ENCODE measurements at regions not wholly inside any gene's neighbourhood (a gene's known extent, or its start where the extent isn't known, plus 50 kb on each side); places are given as distances from the start of the nearest gene placed in this dataset.

GRCh38 chr6:67896476-67896875 is 738.6 kb upstream of the ADGRB3 start:
- Histone ChIP-seq H3K4me2 (ENCODE audit: insufficient read depth, low read length, poor library complexity, severe bottlenecking) (no peak overlapping the region), H3K4ac (ENCODE audit: low read length) (no peak overlapping the region)

GRCh38 chr6:67889682-67889995 is 745.4 kb upstream of the ADGRB3 start:
- H3K4me1 ChIP-seq (ENCODE audit: control insufficient read depth in 2 of 2, insufficient read depth in 1 of 2, low read depth in 1 of 2, low read length in 2 of 2), result no peaks in the 10 kb centered on the region
- H2BK12ac ChIP-seq (ENCODE audit: low read length), result no peak overlapping the region
- no peak overlapping the region for H2AK5ac ChIP-seq (ENCODE audit: low read depth, low read length)
- WGBS, 2 donors (ENCODE audit: extremely low coverage in 2 of 2, insufficient read length in 2 of 2, insufficient replicate concordance in 1 of 2), result no CpG with 5 or more reads among the region's 2 CpGs
- no peak overlapping the region for H2BK120ac ChIP-seq (ENCODE audit: low read depth, low read length)
- H3K27ac ChIP-seq (replicated peaks; ENCODE audit: low read length), result no peak overlapping the region
- H3K79me1 ChIP-seq (ENCODE audit: low read depth, low read length), result no peaks in the 10 kb centered on the region
- no peaks in the 10 kb centered on the region for H3K9me3 ChIP-seq (replicated peaks in 1 of 2; ENCODE audit: control insufficient read depth in 2 of 2, insufficient read depth in 1 of 2, low read depth in 1 of 2, low read length in 2 of 2)
- H3K9ac ChIP-seq (ENCODE audit: low read depth, low read length, poor library complexity), result no peak overlapping the region
- H3K4me3 ChIP-seq (ENCODE audit: low read length in 2 of 2), result no peak overlapping the region
- H3K27me3 ChIP-seq (ENCODE audit: control insufficient read depth in 3 of 3, insufficient read depth in 3 of 3, low read depth in 1 of 3, low read length in 3 of 3), result no peaks in the 10 kb centered on the region
- H2BK5ac ChIP-seq (ENCODE audit: low read length), result no peak overlapping the region
- H3K14ac ChIP-seq (ENCODE audit: low read length), result no peak overlapping the region
- no peak for DNase-seq (ENCODE audit: low spot score)
- no peak overlapping the region for H2BK15ac ChIP-seq (ENCODE audit: low read length)
- H3K23ac ChIP-seq (ENCODE audit: low read depth, low read length, poor library complexity), result no peak overlapping the region
- H4K8ac ChIP-seq (ENCODE audit: low read depth, low read length), result no peak overlapping the region
- no peak overlapping the region for H3K4me2 ChIP-seq (ENCODE audit: insufficient read depth, low read length, poor library complexity, severe bottlenecking)
- H3K4ac ChIP-seq (ENCODE audit: low read length), result no peak overlapping the region
- no peak overlapping the region for H3K18ac ChIP-seq (ENCODE audit: low read length)
- no peak overlapping the region for H2AFZ ChIP-seq (ENCODE audit: low read length)
- no peak overlapping the region for H4K91ac ChIP-seq (ENCODE audit: low read depth, low read length, poor library complexity)
- no peaks in the 10 kb centered on the region for H3K36me3 ChIP-seq (replicated peaks in 1 of 2; ENCODE audit: control insufficient read depth in 2 of 2, insufficient read depth in 2 of 2, low read length in 2 of 2)

More at GRCh38 chr6:67896476-67896875, 738.6 kb upstream of the ADGRB3 start:
- Histone ChIP-seq H4K91ac (ENCODE audit: low read depth, low read length, poor library complexity) (no peak overlapping the region), H3K27me3 (ENCODE audit: control insufficient read depth in 3 of 3, insufficient read depth in 3 of 3, low read depth in 1 of 3, low read length in 3 of 3) (no peaks in the 10 kb centered on the region), H3K36me3 (replicated peaks in 1 of 2; ENCODE audit: control insufficient read depth in 2 of 2, insufficient read depth in 2 of 2, low read length in 2 of 2) (no peaks in the 10 kb centered on the region), H3K27ac (replicated peaks; ENCODE audit: low read length) (no peak overlapping the region), H3K23ac (ENCODE audit: low read depth, low read length, poor library complexity) (no peak overlapping the region), H3K14ac (ENCODE audit: low read length) (no peak overlapping the region), H2AFZ (ENCODE audit: low read length) (no peak overlapping the region), H2BK120ac (ENCODE audit: low read depth, low read length) (no peak overlapping the region), H3K79me1 (ENCODE audit: low read depth, low read length) (no peaks in the 10 kb centered on the region), H3K18ac (ENCODE audit: low read length) (no peak overlapping the region), H2BK5ac (ENCODE audit: low read length) (no peak overlapping the region), H3K4me1 (ENCODE audit: control insufficient read depth in 2 of 2, insufficient read depth in 1 of 2, low read depth in 1 of 2, low read length in 2 of 2) (no peaks in the 10 kb centered on the region), H3K9me3 (replicated peaks in 1 of 2; ENCODE audit: control insufficient read depth in 2 of 2, insufficient read depth in 1 of 2, low read depth in 1 of 2, low read length in 2 of 2) (no peaks in the 10 kb centered on the region), H2AK5ac (ENCODE audit: low read depth, low read length) (no peak overlapping the region), H2BK15ac (ENCODE audit: low read length) (no peak overlapping the region), H3K9ac (ENCODE audit: low read depth, low read length, poor library complexity) (no peak overlapping the region), H4K8ac (ENCODE audit: low read depth, low read length) (no peak overlapping the region), H2BK12ac (ENCODE audit: low read length) (no peak overlapping the region), H3K4me3 (ENCODE audit: low read length in 2 of 2) (no peak overlapping the region)
- no CpG with 5 or more reads among the region's 1 CpG for WGBS, 2 donors (ENCODE audit: extremely low coverage in 2 of 2, insufficient read length in 2 of 2, insufficient replicate concordance in 1 of 2)
- DNase-seq (ENCODE audit: low spot score), result no peak

GRCh38 chr6:67888886-67889681 is 746.0 kb upstream of the ADGRB3 start:
- no peak overlapping the region for H3K4ac ChIP-seq (ENCODE audit: low read length)
- H3K9ac ChIP-seq (ENCODE audit: low read depth, low read length, poor library complexity), result no peak overlapping the region
- H3K36me3 ChIP-seq (replicated peaks in 1 of 2; ENCODE audit: control insufficient read depth in 2 of 2, insufficient read depth in 2 of 2, low read length in 2 of 2), result no peaks in the 10 kb centered on the region
- no peak overlapping the region for H3K4me2 ChIP-seq (ENCODE audit: insufficient read depth, low read length, poor library complexity, severe bottlenecking)
- H3K27me3 ChIP-seq (ENCODE audit: control insufficient read depth in 3 of 3, insufficient read depth in 3 of 3, low read depth in 1 of 3, low read length in 3 of 3), result no peaks in the 10 kb centered on the region
- no peak overlapping the region for H2BK15ac ChIP-seq (ENCODE audit: low read length)
- no peak overlapping the region for H3K27ac ChIP-seq (replicated peaks; ENCODE audit: low read length)
- H3K14ac ChIP-seq (ENCODE audit: low read length), result no peak overlapping the region
- H3K23ac ChIP-seq (ENCODE audit: low read depth, low read length, poor library complexity), result no peak overlapping the region
- no peak overlapping the region for H4K8ac ChIP-seq (ENCODE audit: low read depth, low read length)
- no peak overlapping the region for H2AFZ ChIP-seq (ENCODE audit: low read length)
- no CpG with 5 or more reads among the region's 21 CpGs for WGBS, 2 donors (ENCODE audit: extremely low coverage in 2 of 2, insufficient read length in 2 of 2, insufficient replicate concordance in 1 of 2)
- H2AK5ac ChIP-seq (ENCODE audit: low read depth, low read length), result no peak overlapping the region
- H2BK120ac ChIP-seq (ENCODE audit: low read depth, low read length), result no peak overlapping the region
- DNase-seq (ENCODE audit: low spot score), result no peak
- no peak overlapping the region for H2BK5ac ChIP-seq (ENCODE audit: low read length)
- no peaks in the 10 kb centered on the region for H3K79me1 ChIP-seq (ENCODE audit: low read depth, low read length)
- H3K9me3 ChIP-seq (replicated peaks in 1 of 2; ENCODE audit: control insufficient read depth in 2 of 2, insufficient read depth in 1 of 2, low read depth in 1 of 2, low read length in 2 of 2), result no peaks in the 10 kb centered on the region
- H3K4me1 ChIP-seq (ENCODE audit: control insufficient read depth in 2 of 2, insufficient read depth in 1 of 2, low read depth in 1 of 2, low read length in 2 of 2), result no peaks in the 10 kb centered on the region
- H4K91ac ChIP-seq (ENCODE audit: low read depth, low read length, poor library complexity), result no peak overlapping the region
- no peak overlapping the region for H3K4me3 ChIP-seq (ENCODE audit: low read length in 2 of 2)
- no peak overlapping the region for H2BK12ac ChIP-seq (ENCODE audit: low read length)
- no peak overlapping the region for H3K18ac ChIP-seq (ENCODE audit: low read length)

- H3K23ac ChIP-seq (ENCODE audit: low read depth, low read length, poor library complexity), result no peak overlapping the region
- H2BK12ac ChIP-seq (ENCODE audit: low read length), result no peak overlapping the region
- no peak overlapping the region for H3K4me3 ChIP-seq (ENCODE audit: low read length in 2 of 2)
- H3K36me3 ChIP-seq (replicated peaks in 1 of 2; ENCODE audit: control insufficient read depth in 2 of 2, insufficient read depth in 2 of 2, low read length in 2 of 2), result no peaks in the 10 kb centered on the region
- no peak overlapping the region for H2BK120ac ChIP-seq (ENCODE audit: low read depth, low read length)
- no peak overlapping the region for H3K14ac ChIP-seq (ENCODE audit: low read length)
- H3K4me2 ChIP-seq (ENCODE audit: insufficient read depth, low read length, poor library complexity, severe bottlenecking), result no peak overlapping the region
- H2AK5ac ChIP-seq (ENCODE audit: low read depth, low read length), result no peak overlapping the region
- H3K18ac ChIP-seq (ENCODE audit: low read length), result no peak overlapping the region
- no peaks in the 10 kb centered on the region for H3K27me3 ChIP-seq (ENCODE audit: control insufficient read depth in 3 of 3, insufficient read depth in 3 of 3, low read depth in 1 of 3, low read length in 3 of 3)
- H3K4ac ChIP-seq (ENCODE audit: low read length), result no peak overlapping the region
- no peak overlapping the region for H3K9ac ChIP-seq (ENCODE audit: low read depth, low read length, poor library complexity)
- no peak overlapping the region for H2BK5ac ChIP-seq (ENCODE audit: low read length)
- no peak overlapping the region for H2AFZ ChIP-seq (ENCODE audit: low read length)
- no peak overlapping the region for H2BK15ac ChIP-seq (ENCODE audit: low read length)
- H4K91ac ChIP-seq (ENCODE audit: low read depth, low read length, poor library complexity), result no peak overlapping the region
- no peaks in the 10 kb centered on the region for H3K79me1 ChIP-seq (ENCODE audit: low read depth, low read length)
- no peak for DNase-seq (ENCODE audit: low spot score)
- no CpG with 5 or more reads among the region's 9 CpGs for WGBS, 2 donors (ENCODE audit: extremely low coverage in 2 of 2, insufficient read length in 2 of 2, insufficient replicate concordance in 1 of 2)
- H4K8ac ChIP-seq (ENCODE audit: low read depth, low read length), result no peak overlapping the region
- H3K27ac ChIP-seq (replicated peaks; ENCODE audit: low read length), result no peak overlapping the region
- no peaks in the 10 kb centered on the region for H3K9me3 ChIP-seq (replicated peaks in 1 of 2; ENCODE audit: control insufficient read depth in 2 of 2, insufficient read depth in 1 of 2, low read depth in 1 of 2, low read length in 2 of 2)
- H3K4me1 ChIP-seq (ENCODE audit: control insufficient read depth in 2 of 2, insufficient read depth in 1 of 2, low read depth in 1 of 2, low read length in 2 of 2), result no peaks in the 10 kb centered on the region
Measured at GRCh38 chr6:67888546-67888885, 746.6 kb upstream of the ADGRB3 start.

Data from neuronal stem cell (in vitro differentiated cells).